HEK293 (cell line): ENCODE measurements at regions not wholly inside any gene's neighbourhood (a gene's known extent, or its start where the extent isn't known, plus 50 kb on each side); places are given as distances from the start of the nearest gene placed in this dataset.

ENCODE experiments used
- GLI2 ChIP-seq: fragments of 450-650 bp; formaldehyde crosslinking; IDR thresholded peaks from 2 replicates; pipeline ENCODE4; 2017; ENCODE audit warnings: missing biosample characterization, missing genetic modification characterization, low read depth, borderline replicate concordance
- GLIS1 ChIP-seq: fragments of 450-650 bp; formaldehyde crosslinking; IDR thresholded peaks from 2 replicates; pipeline ENCODE4 v1.5.1; 2016; ENCODE audit warnings: missing biosample characterization, missing genetic modification characterization
- HOXD13 ChIP-seq: sonication (generic); formaldehyde crosslinking; IDR thresholded peaks from 2 replicates; pipeline ENCODE4 v1.8.0; 2022; ENCODE audit warnings: missing genetic modification reagents, borderline replicate concordance
- OVOL3 ChIP-seq: fragments of 450-650 bp; formaldehyde crosslinking; IDR thresholded peaks from 2 replicates; pipeline ENCODE4 v1.5.1; 2016; ENCODE audit warnings: missing biosample characterization, missing genetic modification characterization
- REPIN1 ChIP-seq: fragments of 450-650 bp; formaldehyde crosslinking; IDR thresholded peaks from 2 replicates; pipeline ENCODE4 v1.5.1; 2017; ENCODE audit warnings: missing biosample characterization, missing genetic modification characterization, low read depth
- SETDB1 ChIP-seq: IDR thresholded peaks from one replicate; pipeline ENCODE4 v1.6.1; 2017; ENCODE audit warnings: mild to moderate bottlenecking, low read length, moderate library complexity, mixed read lengths; ENCODE audit not compliant: insufficient read length
- ZBTB8A ChIP-seq: fragments of 450-650 bp; formaldehyde crosslinking; IDR thresholded peaks from 2 replicates; pipeline ENCODE4 v1.5.1; 2016; ENCODE audit warnings: missing biosample characterization, missing genetic modification characterization
- ZEB2 ChIP-seq: fragments of 450-650 bp; formaldehyde crosslinking; IDR thresholded peaks from 2 replicates; pipeline ENCODE4 v1.5.1; 2016; ENCODE audit warnings: missing biosample characterization, missing genetic modification characterization
- ZNF10 ChIP-seq: fragments of 450-650 bp; formaldehyde crosslinking; IDR thresholded peaks from 2 replicates; pipeline ENCODE4 v1.5.1; 2017; ENCODE audit warnings: missing biosample characterization, missing genetic modification characterization
- ZNF174 ChIP-seq: fragments of 450-650 bp; formaldehyde crosslinking; IDR thresholded peaks from 2 replicates; pipeline ENCODE4 v1.5.0; 2017; ENCODE audit warnings: missing biosample characterization, mild to moderate bottlenecking, missing genetic modification characterization
- ZNF214 ChIP-seq: fragments of 450-650 bp; formaldehyde crosslinking; IDR thresholded peaks from 2 replicates; pipeline ENCODE4 v1.5.1; 2017; ENCODE audit warnings: missing biosample characterization, mild to moderate bottlenecking, missing genetic modification characterization, borderline replicate concordance
- ZNF221 ChIP-seq: fragments of 450-650 bp; formaldehyde crosslinking; IDR thresholded peaks from 2 replicates; pipeline ENCODE4 v1.5.1; 2017; ENCODE audit warnings: missing biosample characterization, missing genetic modification characterization, borderline replicate concordance
- ZNF223 ChIP-seq: fragments of 450-650 bp; formaldehyde crosslinking; IDR thresholded peaks from 2 replicates; pipeline ENCODE4 v1.5.1; 2016; ENCODE audit warnings: missing biosample characterization, missing genetic modification characterization
- ZNF24 ChIP-seq: fragments of 450-650 bp; formaldehyde crosslinking; IDR thresholded peaks from 2 replicates; pipeline ENCODE4 v1.5.1; 2016; ENCODE audit warnings: missing biosample characterization, missing genetic modification characterization
- ZNF248 ChIP-seq: fragments of 450-650 bp; formaldehyde crosslinking; IDR thresholded peaks from 2 replicates; pipeline ENCODE4 v1.5.1; 2017; ENCODE audit warnings: missing biosample characterization, missing genetic modification characterization
- ZNF292 ChIP-seq: fragments of 450-650 bp; formaldehyde crosslinking; IDR thresholded peaks from 2 replicates; pipeline ENCODE4 v1.5.1; 2016; ENCODE audit warnings: low read depth, missing biosample characterization, missing genetic modification characterization, borderline replicate concordance
- ZNF350 ChIP-seq: fragments of 450-650 bp; formaldehyde crosslinking; IDR thresholded peaks from 2 replicates; pipeline ENCODE4 v1.5.0; 2017; ENCODE audit warnings: missing biosample characterization, mild to moderate bottlenecking, missing genetic modification characterization
- ZNF354C ChIP-seq: fragments of 450-650 bp; formaldehyde crosslinking; IDR thresholded peaks from 2 replicates; pipeline ENCODE4 v1.5.1; 2016; ENCODE audit warnings: missing biosample characterization, missing genetic modification characterization, low read depth, borderline replicate concordance
- ZNF37A ChIP-seq: fragments of 450-650 bp; IDR thresholded peaks from 2 replicates; pipeline ENCODE4 v1.5.1; 2018; ENCODE audit warnings: missing biosample characterization, missing genetic modification characterization
- ZNF391 ChIP-seq: fragments of 450-650 bp; formaldehyde crosslinking; IDR thresholded peaks from 2 replicates; pipeline ENCODE4 v1.5.1; 2016; ENCODE audit warnings: low read depth, missing biosample characterization, missing genetic modification characterization, borderline replicate concordance
- ZNF394 ChIP-seq: fragments of 450-650 bp; formaldehyde crosslinking; IDR thresholded peaks from 2 replicates; pipeline ENCODE4 v1.5.1; 2016; ENCODE audit warnings: missing biosample characterization, missing genetic modification characterization, mild to moderate bottlenecking, moderate library complexity, borderline replicate concordance
- ZNF404 ChIP-seq: fragments of 450-650 bp; formaldehyde crosslinking; IDR thresholded peaks from 2 replicates; pipeline ENCODE4 v1.5.1; 2017; ENCODE audit warnings: missing biosample characterization, missing genetic modification characterization
- ZNF433 ChIP-seq: fragments of 450-650 bp; formaldehyde crosslinking; IDR thresholded peaks from 2 replicates; pipeline ENCODE4 v1.5.1; 2016; ENCODE audit warnings: missing biosample characterization, missing genetic modification characterization, low read depth
- ZNF558 ChIP-seq: fragments of 450-650 bp; formaldehyde crosslinking; IDR thresholded peaks from 2 replicates; pipeline ENCODE4 v1.5.1; 2016; ENCODE audit warnings: missing biosample characterization, missing genetic modification characterization
- ZNF600 ChIP-seq: fragments of 450-650 bp; formaldehyde crosslinking; IDR thresholded peaks from 2 replicates; pipeline ENCODE4 v1.5.1; 2016; ENCODE audit warnings: missing biosample characterization, missing genetic modification characterization
- ZNF623 ChIP-seq: fragments of 450-650 bp; formaldehyde crosslinking; IDR thresholded peaks from 2 replicates; pipeline ENCODE4 v1.5.1; 2016; ENCODE audit warnings: missing biosample characterization, missing genetic modification characterization
- ZNF654 ChIP-seq: fragments of 450-650 bp; formaldehyde crosslinking; IDR thresholded peaks from 2 replicates; pipeline ENCODE4 v1.5.1; 2016; ENCODE audit warnings: low read depth, missing biosample characterization, missing genetic modification characterization
- ZXDB ChIP-seq: fragments of 450-650 bp; formaldehyde crosslinking; IDR thresholded peaks from 2 replicates; pipeline ENCODE4 v1.5.1; 2016; ENCODE audit warnings: missing biosample characterization, missing genetic modification characterization
- TF ChIP-seq, protein P1 (sequence below): fragments of 450-650 bp; formaldehyde crosslinking; IDR thresholded peaks from 2 replicates; pipeline ENCODE4 v1.5.1; 2016; ENCODE audit warnings: missing biosample characterization, missing genetic modification characterization
- TF ChIP-seq, protein P2 (sequence below): fragments of 450-650 bp; formaldehyde crosslinking; IDR thresholded peaks from 2 replicates; pipeline ENCODE4 v1.5.1; 2017; ENCODE audit warnings: missing biosample characterization, missing genetic modification characterization
- TF ChIP-seq, protein P3 (sequence below): fragments of 450-650 bp; formaldehyde crosslinking; conservative IDR thresholded peaks from 2 replicates; pipeline ENCODE4 v1.5.1; 2016; ENCODE audit warnings: low read depth, missing biosample characterization, missing genetic modification characterization
- TF ChIP-seq, protein P4 (sequence below): fragments of 450-650 bp; formaldehyde crosslinking; IDR thresholded peaks from 2 replicates; pipeline ENCODE4 v1.5.1; 2016; ENCODE audit warnings: missing biosample characterization, missing genetic modification characterization

DNA sequence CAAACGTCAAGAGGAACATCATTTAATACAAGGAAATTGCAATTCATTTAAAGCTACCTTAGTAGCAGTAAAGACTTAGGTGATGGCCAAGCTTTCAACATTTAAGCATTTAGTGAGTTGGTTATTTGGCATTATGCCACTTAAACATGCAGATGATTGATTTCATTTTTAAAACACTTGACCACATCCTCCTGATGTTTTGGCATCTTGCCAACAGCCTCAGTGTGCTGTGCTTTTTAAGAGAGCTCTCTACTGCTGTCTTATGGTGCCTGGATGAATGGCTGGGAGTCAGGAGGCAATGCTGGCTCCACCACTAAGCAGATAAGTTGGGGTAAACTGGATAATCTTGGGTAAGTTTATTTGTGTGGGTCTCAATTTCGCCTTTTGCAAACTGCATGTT, 364.5 kb downstream of the MAN2A1 start (continued):
- TF ChIP-seq ZNF350 (tag by site-specific recombination) (peak; percentile 99), ZNF174 (tag by site-specific recombination) (peak; percentile 96), ZNF214 (tag by site-specific recombination) (peak; percentile 69; the same call in 1 of the 2 replicates), ZEB2 (tag by site-specific recombination) (no peak), GLI2 (tag by site-specific recombination) (no peak; the same call in 1 of the 2 replicates), ZNF248 (tag by site-specific recombination) (peak; percentile 95), ZNF623 (tag by site-specific recombination) (no peak), ZNF10 (tag by site-specific recombination) (no peak), SETDB1 (no peak), HOXD13 (CRISPR knock-in tag) (no peak), ZNF24 (tag by site-specific recombination) (no peak), ZNF433 (tag by site-specific recombination) (no peak), ZNF221 (tag by site-specific recombination) (no peak; the same call in 1 of the 2 replicates), REPIN1 (tag by site-specific recombination) (no peak), GLIS1 (tag by site-specific recombination) (no peak), ZNF558 (tag by site-specific recombination) (0 out of 2 replicates have a peak, but pooled peaks have one; percentile 24), ZNF394 (tag by site-specific recombination) (no peak), OVOL3 (tag by site-specific recombination) (no peak), ZNF654 (tag by site-specific recombination) (no peak), ZBTB8A (tag by site-specific recombination) (no peak), ZXDB (tag by site-specific recombination) (no peak), ZNF37A (tag by site-specific recombination) (peak; percentile 82), ZNF223 (tag by site-specific recombination) (no peak), ZNF292 (tag by site-specific recombination) (no peak), ZNF391 (tag by site-specific recombination) (no peak), ZNF404 (tag by site-specific recombination) (no peak), ZNF354C (no peak), ZNF600 (no peak)
- TF ChIP-seq, protein P1, sequence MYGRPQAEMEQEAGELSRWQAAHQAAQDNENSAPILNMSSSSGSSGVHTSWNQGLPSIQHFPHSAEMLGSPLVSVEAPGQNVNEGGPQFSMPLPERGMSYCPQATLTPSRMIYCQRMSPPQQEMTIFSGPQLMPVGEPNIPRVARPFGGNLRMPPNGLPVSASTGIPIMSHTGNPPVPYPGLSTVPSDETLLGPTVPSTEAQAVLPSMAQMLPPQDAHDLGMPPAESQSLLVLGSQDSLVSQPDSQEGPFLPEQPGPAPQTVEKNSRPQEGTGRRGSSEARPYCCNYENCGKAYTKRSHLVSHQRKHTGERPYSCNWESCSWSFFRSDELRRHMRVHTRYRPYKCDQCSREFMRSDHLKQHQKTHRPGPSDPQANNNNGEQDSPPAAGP (tag by site-specific recombination): no peak
- TF ChIP-seq, protein P2, sequence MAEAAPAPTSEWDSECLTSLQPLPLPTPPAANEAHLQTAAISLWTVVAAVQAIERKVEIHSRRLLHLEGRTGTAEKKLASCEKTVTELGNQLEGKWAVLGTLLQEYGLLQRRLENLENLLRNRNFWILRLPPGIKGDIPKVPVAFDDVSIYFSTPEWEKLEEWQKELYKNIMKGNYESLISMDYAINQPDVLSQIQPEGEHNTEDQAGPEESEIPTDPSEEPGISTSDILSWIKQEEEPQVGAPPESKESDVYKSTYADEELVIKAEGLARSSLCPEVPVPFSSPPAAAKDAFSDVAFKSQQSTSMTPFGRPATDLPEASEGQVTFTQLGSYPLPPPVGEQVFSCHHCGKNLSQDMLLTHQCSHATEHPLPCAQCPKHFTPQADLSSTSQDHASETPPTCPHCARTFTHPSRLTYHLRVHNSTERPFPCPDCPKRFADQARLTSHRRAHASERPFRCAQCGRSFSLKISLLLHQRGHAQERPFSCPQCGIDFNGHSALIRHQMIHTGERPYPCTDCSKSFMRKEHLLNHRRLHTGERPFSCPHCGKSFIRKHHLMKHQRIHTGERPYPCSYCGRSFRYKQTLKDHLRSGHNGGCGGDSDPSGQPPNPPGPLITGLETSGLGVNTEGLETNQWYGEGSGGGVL (tag by site-specific recombination): peak; percentile 39; the same call in 1 of the 2 replicates
- TF ChIP-seq, protein P3, sequence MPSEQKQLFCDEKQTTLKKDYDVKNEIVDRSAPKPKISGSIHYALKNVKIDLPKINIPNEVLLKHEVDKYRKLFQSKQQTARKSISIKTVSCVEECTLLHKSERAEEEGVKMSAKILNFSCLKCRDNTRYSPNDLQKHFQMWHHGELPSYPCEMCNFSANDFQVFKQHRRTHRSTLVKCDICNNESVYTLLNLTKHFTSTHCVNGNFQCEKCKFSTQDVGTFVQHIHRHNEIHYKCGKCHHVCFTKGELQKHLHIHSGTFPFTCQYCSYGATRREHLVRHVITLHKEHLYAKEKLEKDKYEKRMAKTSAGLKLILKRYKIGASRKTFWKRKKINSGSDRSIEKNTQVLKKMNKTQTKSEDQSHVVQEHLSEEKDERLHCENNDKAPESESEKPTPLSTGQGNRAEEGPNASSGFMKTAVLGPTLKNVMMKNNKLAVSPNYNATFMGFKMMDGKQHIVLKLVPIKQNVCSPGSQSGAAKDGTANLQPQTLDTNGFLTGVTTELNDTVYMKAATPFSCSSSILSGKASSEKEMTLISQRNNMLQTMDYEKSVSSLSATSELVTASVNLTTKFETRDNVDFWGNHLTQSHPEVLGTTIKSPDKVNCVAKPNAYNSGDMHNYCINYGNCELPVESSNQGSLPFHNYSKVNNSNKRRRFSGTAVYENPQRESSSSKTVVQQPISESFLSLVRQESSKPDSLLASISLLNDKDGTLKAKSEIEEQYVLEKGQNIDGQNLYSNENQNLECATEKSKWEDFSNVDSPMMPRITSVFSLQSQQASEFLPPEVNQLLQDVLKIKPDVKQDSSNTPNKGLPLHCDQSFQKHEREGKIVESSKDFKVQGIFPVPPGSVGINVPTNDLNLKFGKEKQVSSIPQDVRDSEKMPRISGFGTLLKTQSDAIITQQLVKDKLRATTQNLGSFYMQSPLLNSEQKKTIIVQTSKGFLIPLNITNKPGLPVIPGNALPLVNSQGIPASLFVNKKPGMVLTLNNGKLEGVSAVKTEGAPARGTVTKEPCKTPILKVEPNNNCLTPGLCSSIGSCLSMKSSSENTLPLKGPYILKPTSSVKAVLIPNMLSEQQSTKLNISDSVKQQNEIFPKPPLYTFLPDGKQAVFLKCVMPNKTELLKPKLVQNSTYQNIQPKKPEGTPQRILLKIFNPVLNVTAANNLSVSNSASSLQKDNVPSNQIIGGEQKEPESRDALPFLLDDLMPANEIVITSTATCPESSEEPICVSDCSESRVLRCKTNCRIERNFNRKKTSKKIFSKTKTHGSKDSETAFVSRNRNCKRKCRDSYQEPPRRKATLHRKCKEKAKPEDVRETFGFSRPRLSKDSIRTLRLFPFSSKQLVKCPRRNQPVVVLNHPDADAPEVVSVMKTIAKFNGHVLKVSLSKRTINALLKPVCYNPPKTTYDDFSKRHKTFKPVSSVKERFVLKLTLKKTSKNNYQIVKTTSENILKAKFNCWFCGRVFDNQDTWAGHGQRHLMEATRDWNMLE: no peak
- TF ChIP-seq, protein P4, sequence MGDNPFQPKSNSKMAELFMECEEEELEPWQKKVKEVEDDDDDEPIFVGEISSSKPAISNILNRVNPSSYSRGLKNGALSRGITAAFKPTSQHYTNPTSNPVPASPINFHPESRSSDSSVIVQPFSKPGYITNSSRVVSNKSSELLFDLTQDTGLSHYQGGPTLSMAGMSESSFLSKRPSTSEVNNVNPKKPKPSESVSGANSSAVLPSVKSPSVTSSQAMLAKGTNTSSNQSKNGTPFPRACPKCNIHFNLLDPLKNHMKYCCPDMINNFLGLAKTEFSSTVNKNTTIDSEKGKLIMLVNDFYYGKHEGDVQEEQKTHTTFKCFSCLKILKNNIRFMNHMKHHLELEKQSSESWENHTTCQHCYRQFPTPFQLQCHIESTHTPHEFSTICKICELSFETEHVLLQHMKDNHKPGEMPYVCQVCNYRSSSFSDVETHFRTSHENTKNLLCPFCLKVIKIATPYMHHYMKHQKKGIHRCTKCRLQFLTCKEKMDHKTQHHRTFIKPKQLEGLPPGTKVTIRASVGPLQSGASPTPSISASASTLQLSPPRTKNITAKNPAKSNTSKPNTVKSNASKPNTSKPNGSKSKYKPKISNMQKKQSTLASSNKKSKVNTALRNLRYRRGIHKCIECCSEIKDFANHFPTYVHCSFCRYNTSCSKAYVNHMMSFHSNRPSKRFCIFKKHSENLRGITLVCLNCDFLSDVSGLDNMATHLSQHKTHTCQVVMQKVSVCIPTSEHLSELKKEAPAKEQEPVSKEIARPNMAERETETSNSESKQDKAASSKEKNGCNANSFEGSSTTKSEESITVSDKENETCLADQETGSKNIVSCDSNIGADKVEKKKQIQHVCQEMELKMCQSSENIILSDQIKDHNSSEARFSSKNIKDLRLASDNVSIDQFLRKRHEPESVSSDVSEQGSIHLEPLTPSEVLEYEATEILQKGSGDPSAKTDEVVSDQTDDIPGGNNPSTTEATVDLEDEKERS (tag by site-specific recombination): no peak
